ENCODE measurements at regions not wholly inside any gene's neighbourhood (a gene's known extent, or its start where the extent isn't known, plus 50 kb on each side); places are given as distances from the start of the nearest gene placed in this dataset.

DNA sequence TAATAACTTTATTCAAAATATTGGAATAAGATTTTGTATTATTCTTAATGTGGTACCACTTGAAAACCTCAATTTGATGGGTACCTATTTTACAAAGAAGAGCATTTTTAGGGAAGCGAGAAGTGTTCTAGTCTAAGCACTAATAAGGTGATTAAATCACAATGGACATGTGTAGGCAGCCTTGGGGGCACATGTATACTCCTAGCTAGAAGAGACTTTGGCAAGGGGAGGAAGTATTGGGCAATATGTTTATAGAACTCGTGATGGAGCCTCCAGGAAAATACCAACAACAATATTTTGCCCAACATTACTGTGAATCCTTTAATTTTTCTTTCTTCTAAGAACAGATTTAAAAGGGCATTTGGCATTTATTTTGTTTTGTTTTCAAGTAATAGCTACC, 280.3 kb downstream of the ADAMTS20 start:
- TF ChIP-seq, protein P1, sequence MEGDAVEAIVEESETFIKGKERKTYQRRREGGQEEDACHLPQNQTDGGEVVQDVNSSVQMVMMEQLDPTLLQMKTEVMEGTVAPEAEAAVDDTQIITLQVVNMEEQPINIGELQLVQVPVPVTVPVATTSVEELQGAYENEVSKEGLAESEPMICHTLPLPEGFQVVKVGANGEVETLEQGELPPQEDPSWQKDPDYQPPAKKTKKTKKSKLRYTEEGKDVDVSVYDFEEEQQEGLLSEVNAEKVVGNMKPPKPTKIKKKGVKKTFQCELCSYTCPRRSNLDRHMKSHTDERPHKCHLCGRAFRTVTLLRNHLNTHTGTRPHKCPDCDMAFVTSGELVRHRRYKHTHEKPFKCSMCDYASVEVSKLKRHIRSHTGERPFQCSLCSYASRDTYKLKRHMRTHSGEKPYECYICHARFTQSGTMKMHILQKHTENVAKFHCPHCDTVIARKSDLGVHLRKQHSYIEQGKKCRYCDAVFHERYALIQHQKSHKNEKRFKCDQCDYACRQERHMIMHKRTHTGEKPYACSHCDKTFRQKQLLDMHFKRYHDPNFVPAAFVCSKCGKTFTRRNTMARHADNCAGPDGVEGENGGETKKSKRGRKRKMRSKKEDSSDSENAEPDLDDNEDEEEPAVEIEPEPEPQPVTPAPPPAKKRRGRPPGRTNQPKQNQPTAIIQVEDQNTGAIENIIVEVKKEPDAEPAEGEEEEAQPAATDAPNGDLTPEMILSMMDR (IDR thresholded peaks at IDR 0.05; ENCODE audit: insufficient read depth, low read length) = no peak
- TF ChIP-seq POLR2AphosphoS5 (IDR thresholded peaks at IDR 0.05; ENCODE audit: low read depth) = no peak
- no peak for TF ChIP-seq SPI1 (IDR thresholded peaks at IDR 0.05; ENCODE audit: borderline replicate concordance, low read depth)
- TF ChIP-seq REST (IDR thresholded peaks at IDR 0.05; ENCODE audit: insufficient replicate concordance, low read depth) = no peak
- TF ChIP-seq GABPA (IDR thresholded peaks at IDR 0.05; ENCODE audit: low read depth) = no peak

All from HL-60 (cell line).